Caco-2 (cell line): ENCODE measurements at regions not wholly inside any gene's neighbourhood (a gene's known extent, or its start where the extent isn't known, plus 50 kb on each side); places are given as distances from the start of the nearest gene placed in this dataset.

Experiments used
- BruUV-seq: library from RNA; stranded (reverse); fragments of 400-500 nt; replicated peaks from 2 replicates; lab custom pipeline; 2021; lab: Mats Ljungman, UMichigan
- CTCF ChIA-PET: fragments of 300-600 bp; sonication (Branson Sonifier 250); formaldehyde crosslinking; loops from one replicate; lab custom pipeline; 2022; ENCODE audit warnings: antibody characterized with exemption; lab: Charles Lee
- POLR2A ChIA-PET: fragments of 300-600 bp; sonication (Branson Sonifier 250); formaldehyde crosslinking; loops from one replicate; lab custom pipeline; 2022; ENCODE audit warnings: antibody characterized with exemption; lab: Charles Lee
- DNase-seq, 2 experiments: peaks; one replicate each; pipeline versions ENCODE4 v3.0.0 to v3.0.0-alpha.2; 2020 to 2022
- H3K27me3 ChIP-seq: replicated peaks from 2 replicates; pipeline ENCODE4 v1.6.0; 2011; ENCODE audit warnings: low read length; ENCODE audit not compliant: control insufficient read depth, insufficient read depth
- H3K36me3 ChIP-seq: 2 replicates; pipeline ENCODE4 v1.5.1; 2011; ENCODE audit warnings: low read length; ENCODE audit not compliant: control insufficient read depth, insufficient read depth
- H3K4me1 ChIP-seq: fragments of 250-450 bp; sonication (Bioruptor Pico); 2 replicates; pipeline ENCODE4 v1.5.1; 2020; ENCODE audit warnings: mild to moderate bottlenecking
- H3K4me3 ChIP-seq: 2 replicates; pipeline ENCODE4 v1.5.1; 2011; ENCODE audit warnings: low read depth, mild to moderate bottlenecking, control low read depth, low read length
- H3K9me3 ChIP-seq: fragments of 250-450 bp; sonication (Bioruptor Pico); 2 replicates; pipeline ENCODE4 v1.5.1; 2020; ENCODE audit warnings: mild to moderate bottlenecking, moderate library complexity
- H3K27ac Mint-ChIP-seq: one replicate; pipeline ENCODE4 v1.8.0; 2022; ENCODE audit warnings: mixed read lengths; ENCODE audit not compliant: unreplicated experiment
- H3K27me3 Mint-ChIP-seq: one replicate; pipeline ENCODE4 v1.8.0; 2022; ENCODE audit warnings: mixed read lengths; ENCODE audit not compliant: insufficient read depth, unreplicated experiment
- H3K36me3 Mint-ChIP-seq: one replicate; pipeline ENCODE4 v1.8.0; 2022; ENCODE audit warnings: mild to moderate bottlenecking, mixed read lengths; ENCODE audit not compliant: insufficient read depth, unreplicated experiment
- H3K4me1 Mint-ChIP-seq: one replicate; pipeline ENCODE4 v1.8.0; 2022; ENCODE audit warnings: low read depth, mixed read lengths; ENCODE audit not compliant: unreplicated experiment
- H3K4me3 Mint-ChIP-seq: one replicate; pipeline ENCODE4 v1.8.0; 2022; ENCODE audit warnings: mild to moderate bottlenecking, moderate library complexity, mixed read lengths; ENCODE audit not compliant: unreplicated experiment
- H3K9me3 Mint-ChIP-seq: one replicate; pipeline ENCODE4 v1.8.0; 2022; ENCODE audit warnings: mixed read lengths; ENCODE audit not compliant: unreplicated experiment
- intact Hi-C: fragments of 100-400 bp; cut with micrococcal nuclease; formaldehyde crosslinking; loops from one replicate; pipeline ENCODE4 v1.10.0; 2022; ENCODE audit not compliant: unreplicated experiment
- TF ChIP-seq, protein P1 (sequence below), 2 experiments: fragments of 200-600 bp in 1 of 2; IDR thresholded peaks; 1 replicate in 1 of 2; 2 replicates in 1 of 2; pipeline versions ENCODE4 v1.5.1 to v1.8.0; 2011 to 2022; ENCODE audit warnings: antibody characterized with exemption in 1 of 2, control low read depth in 1 of 2, inconsistent platforms in 1 of 2, low read depth in 1 of 2, low read length in 1 of 2, mild to moderate bottlenecking in 1 of 2, moderate library complexity in 1 of 2; ENCODE audit not compliant: insufficient read depth in 1 of 2, severe bottlenecking in 1 of 2, unreplicated experiment in 1 of 2

DNA sequence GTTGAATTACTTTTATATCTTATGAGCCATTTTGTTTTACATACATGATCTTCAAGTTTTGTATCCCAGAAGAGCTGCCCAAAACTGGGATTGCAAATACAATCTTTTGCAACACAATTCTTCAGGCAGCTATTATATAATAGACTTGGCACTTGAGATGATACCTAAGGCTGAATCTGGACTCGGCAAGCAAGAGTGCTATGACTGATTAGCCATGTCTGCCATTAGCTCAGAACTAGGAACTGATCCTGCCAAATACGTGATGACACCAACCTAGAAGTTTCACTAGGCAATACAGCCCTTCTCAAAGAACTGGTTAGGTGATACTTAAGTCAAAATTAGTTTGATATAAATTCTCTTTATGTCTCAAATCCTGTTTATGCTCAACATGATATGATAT is 619.6 kb downstream of the CPS1 start:
- H3K27me3 Mint-ChIP-seq = peaks cover 12% of the 10 kb centered on the region
- no peaks in the 10 kb centered on the region for H3K4me1 Mint-ChIP-seq
- H3K27ac Mint-ChIP-seq = no peak overlapping the region
- Histone ChIP-seq H3K4me3 (no peak overlapping the region), H3K36me3 (no peaks in the 10 kb centered on the region), H3K9me3 (no peaks in the 10 kb centered on the region), H3K4me1 (no peaks in the 10 kb centered on the region), H3K27me3 (no peaks in the 10 kb centered on the region)
- TF ChIP-seq, protein P1, sequence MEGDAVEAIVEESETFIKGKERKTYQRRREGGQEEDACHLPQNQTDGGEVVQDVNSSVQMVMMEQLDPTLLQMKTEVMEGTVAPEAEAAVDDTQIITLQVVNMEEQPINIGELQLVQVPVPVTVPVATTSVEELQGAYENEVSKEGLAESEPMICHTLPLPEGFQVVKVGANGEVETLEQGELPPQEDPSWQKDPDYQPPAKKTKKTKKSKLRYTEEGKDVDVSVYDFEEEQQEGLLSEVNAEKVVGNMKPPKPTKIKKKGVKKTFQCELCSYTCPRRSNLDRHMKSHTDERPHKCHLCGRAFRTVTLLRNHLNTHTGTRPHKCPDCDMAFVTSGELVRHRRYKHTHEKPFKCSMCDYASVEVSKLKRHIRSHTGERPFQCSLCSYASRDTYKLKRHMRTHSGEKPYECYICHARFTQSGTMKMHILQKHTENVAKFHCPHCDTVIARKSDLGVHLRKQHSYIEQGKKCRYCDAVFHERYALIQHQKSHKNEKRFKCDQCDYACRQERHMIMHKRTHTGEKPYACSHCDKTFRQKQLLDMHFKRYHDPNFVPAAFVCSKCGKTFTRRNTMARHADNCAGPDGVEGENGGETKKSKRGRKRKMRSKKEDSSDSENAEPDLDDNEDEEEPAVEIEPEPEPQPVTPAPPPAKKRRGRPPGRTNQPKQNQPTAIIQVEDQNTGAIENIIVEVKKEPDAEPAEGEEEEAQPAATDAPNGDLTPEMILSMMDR (IDR thresholded peaks at IDR 0.05; ENCODE audit: insufficient read depth in 1 of 2, low read depth in 1 of 2, low read length in 1 of 2, severe bottlenecking in 1 of 2, unreplicated experiment in 1 of 2) = no peak
- intact Hi-C loops = no loop called here
- no peaks in the 10 kb centered on the region for H3K36me3 Mint-ChIP-seq
- no peak overlapping the region for H3K4me3 Mint-ChIP-seq
- H3K9me3 Mint-ChIP-seq = no peaks in the 10 kb centered on the region
- no peak for DNase-seq
- CTCF ChIA-PET = no interaction called here
- BruUV-seq = no TSS peak
- POLR2A ChIA-PET = no interaction called here

DNA sequence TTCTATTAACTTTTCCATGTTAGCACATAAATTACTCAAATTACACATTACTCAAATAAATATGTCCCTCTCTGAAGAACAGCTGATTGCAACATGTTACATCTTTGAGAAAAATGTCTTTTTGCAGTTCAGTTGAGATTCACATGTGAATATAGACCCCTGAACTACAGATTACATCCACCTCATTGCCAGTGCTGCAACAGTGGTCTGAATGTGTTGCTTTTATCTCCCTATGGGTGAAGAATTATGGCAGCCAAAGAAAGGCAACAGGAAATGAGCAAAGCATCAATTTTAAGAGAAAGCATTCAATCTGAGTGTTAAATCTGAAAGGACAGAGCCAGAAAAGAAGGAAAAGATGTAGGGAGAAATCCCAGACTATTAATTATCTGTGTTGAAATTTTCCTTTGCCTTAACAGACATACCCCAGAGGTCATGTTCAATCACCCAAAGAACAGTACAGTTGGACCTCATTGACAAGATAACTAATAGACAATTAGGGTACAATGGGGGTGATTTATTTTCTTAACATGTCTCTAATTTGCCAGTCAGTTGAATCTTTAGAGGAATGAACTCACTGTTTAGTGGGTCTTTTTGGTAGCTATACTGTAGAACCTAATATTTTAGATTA is 620.2 kb downstream of the CPS1 start:
- intact Hi-C loops = no loop called here
- DNase-seq = no peak
- Histone ChIP-seq H3K27me3 (no peaks in the 10 kb centered on the region), H3K4me1 (no peaks in the 10 kb centered on the region), H3K9me3 (no peaks in the 10 kb centered on the region), H3K4me3 (no peak overlapping the region), H3K36me3 (no peaks in the 10 kb centered on the region)
- no peak overlapping the region for H3K4me3 Mint-ChIP-seq
- TF ChIP-seq, protein P1 (IDR thresholded peaks at IDR 0.05; ENCODE audit: insufficient read depth in 1 of 2, low read depth in 1 of 2, low read length in 1 of 2, severe bottlenecking in 1 of 2, unreplicated experiment in 1 of 2) = no peak
- no peaks in the 10 kb centered on the region for H3K9me3 Mint-ChIP-seq
- POLR2A ChIA-PET = no interaction called here
- BruUV-seq = no TSS peak
- H3K27ac Mint-ChIP-seq = no peak overlapping the region
- H3K27me3 Mint-ChIP-seq = peaks cover 12% of the 10 kb centered on the region
- H3K4me1 Mint-ChIP-seq = no peaks in the 10 kb centered on the region
- CTCF ChIA-PET = no interaction called here
- H3K36me3 Mint-ChIP-seq = no peaks in the 10 kb centered on the region

DNA sequence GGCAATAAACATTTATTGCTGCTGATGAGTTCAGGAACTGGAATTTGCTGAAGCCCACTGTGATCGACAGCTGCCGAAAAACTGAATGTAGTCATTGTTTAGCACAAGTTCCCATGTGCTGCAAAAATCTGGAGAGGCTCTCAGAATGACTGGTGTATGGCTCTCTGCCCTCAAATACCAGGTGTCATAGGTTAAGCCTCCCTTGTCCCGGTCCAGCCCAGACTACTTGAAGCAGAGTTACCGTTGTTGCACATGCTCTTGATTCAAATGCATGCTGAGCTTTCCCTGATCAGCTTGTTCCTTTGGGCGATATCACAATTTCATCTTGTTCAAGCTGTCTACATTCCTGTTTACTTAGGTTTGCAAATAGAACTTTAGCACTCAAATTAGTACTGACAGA is 625.2 kb downstream of the CPS1 start:
- no peaks in the 10 kb centered on the region for H3K36me3 Mint-ChIP-seq
- H3K27ac Mint-ChIP-seq = no peak overlapping the region
- BruUV-seq = no TSS peak
- no peaks in the 10 kb centered on the region for H3K27me3 Mint-ChIP-seq
- no peaks in the 10 kb centered on the region for H3K4me1 Mint-ChIP-seq
- Histone ChIP-seq H3K4me3 (no peak overlapping the region), H3K4me1 (no peaks in the 10 kb centered on the region), H3K9me3 (no peaks in the 10 kb centered on the region), H3K27me3 (no peaks in the 10 kb centered on the region), H3K36me3 (no peaks in the 10 kb centered on the region)
- H3K9me3 Mint-ChIP-seq = no peaks in the 10 kb centered on the region
- ChIA-PET POLR2A (no interaction called here), CTCF (interaction anchor here (0.5 kb wide), 1 partner anchor 914 kb away, joined by 4 read pairs; no protein-coding TSS in a partner anchor)
- no peak for DNase-seq
- no peak overlapping the region for H3K4me3 Mint-ChIP-seq
- intact Hi-C loops = no loop called here
- TF ChIP-seq, protein P1 (IDR thresholded peaks at IDR 0.05; ENCODE audit: insufficient read depth in 1 of 2, low read depth in 1 of 2, low read length in 1 of 2, severe bottlenecking in 1 of 2, unreplicated experiment in 1 of 2) = no peak
